ENCODE measurements at regions not wholly inside any gene's neighbourhood (a gene's known extent, or its start where the extent isn't known, plus 50 kb on each side); places are given as distances from the start of the nearest gene placed in this dataset.

GRCh38 chr2:51237626-51238271 is 205.8 kb upstream of the NRXN1 start:
- DNase-seq = no peak

- DNase-seq = no peak
Observed at GRCh38 chr2:51232027-51232426, 200.1 kb upstream of the NRXN1 start.

GRCh38 chr2:51231071-51231470 is 199.1 kb upstream of the NRXN1 start:
- no peak for DNase-seq

- DNase-seq = no peak
Observed at GRCh38 chr2:51225377-51225776, 193.4 kb upstream of the NRXN1 start.

DNA sequence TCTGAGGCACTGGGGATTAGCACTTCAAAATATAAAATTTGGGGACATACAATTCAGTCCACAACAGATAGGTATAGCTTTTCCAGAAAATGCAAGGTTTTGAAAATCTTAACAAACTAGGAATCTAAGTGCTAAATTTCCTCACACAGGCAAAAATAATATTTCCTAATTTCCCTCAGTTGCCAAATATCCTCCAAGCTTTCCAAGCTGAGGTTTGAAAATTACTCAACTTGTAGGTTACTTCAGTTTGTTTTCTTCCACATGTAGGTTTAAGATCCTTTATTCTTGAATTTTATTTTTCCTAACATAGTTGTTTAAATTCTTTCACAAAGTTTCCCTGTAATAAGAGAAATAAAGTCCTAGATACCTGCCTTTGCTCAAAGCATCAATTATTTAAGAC is 192.9 kb upstream of the NRXN1 start:
- DNase-seq = no peak

- no peak for DNase-seq
Observed at GRCh38 chr2:51222106-51222505, 190.2 kb upstream of the NRXN1 start.

DNA sequence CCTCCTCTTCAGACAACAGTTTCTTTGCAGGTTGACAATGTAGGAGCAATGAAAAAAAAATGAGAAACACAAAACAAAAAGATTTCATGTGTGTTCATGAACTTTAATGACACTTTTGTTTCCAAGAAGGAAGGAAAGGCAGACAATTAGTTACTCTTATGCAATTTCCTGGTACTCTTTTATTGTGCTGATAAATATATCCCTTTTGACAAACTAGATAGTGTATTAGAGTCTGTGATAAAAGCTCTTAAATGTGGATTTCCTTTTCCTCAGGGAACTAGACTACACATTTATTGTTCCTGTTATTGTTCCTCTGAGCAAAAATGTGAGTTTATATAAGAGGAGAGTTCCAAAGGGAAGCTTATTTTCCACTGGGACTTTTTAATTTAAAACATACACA is 188.7 kb upstream of the NRXN1 start:
- no peak for DNase-seq

GRCh38 chr2:51220080-51220479 is 188.1 kb upstream of the NRXN1 start:
- no peak for DNase-seq

DNA sequence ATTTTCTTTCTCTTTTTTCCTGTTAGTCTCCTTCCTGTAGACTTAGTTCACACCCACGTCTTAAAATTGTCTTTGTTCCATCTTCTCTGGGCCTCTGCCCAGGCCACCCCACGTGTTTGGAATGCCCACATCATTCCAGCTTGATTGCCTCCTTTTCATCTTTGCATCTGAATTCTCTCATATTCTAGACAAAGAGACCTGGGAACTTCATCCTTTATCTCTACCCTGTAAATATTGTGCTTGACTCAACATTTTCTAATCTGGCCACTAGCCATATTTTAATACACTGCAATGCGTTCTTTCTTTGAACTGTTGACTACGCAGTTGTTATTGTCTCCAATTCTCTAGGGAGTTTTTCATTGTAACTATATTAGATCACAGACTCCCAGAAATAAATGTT is 187.5 kb upstream of the NRXN1 start:
- DNase-seq = no peak

- DNase-seq = no peak
Observed at GRCh38 chr2:51218047-51218446, 186.1 kb upstream of the NRXN1 start.

DNA sequence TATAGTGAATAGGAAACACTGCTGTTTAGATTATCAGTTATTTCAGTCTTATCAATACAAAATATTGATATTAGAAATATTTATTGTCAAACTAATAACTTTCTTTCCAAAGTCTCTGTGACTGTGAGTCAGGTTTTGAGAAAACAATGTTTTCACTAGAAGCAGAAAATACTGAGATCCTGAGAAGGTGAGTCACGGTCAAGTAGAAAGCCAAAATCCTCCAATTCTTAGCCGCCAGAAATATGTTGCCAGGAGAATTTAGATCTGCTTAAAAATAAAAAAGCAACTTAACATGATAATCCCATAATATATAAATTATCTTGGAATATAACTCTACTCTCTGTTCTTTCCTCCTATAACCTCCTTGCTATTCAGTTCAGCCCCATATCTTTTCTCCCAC is 181.9 kb upstream of the NRXN1 start:
- DNase-seq = no peak

DNA sequence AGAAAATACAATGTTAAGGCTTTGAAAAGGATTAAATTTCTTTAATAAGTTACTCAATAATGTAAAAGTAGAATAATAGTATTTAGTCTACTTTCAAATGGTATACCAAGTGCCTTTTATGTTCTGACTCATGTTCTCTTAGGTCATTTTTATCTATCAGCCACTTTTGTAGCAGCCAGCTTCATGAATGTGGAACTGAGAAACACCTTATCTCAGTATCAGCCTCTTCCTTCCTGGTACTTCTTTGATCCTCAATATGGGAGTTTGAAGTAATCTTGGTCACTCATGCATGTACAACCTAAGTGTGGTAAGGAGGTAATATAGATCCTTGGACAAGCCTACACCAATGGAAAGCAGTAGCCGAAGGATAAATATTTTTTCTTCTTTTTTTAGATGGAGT is 180.4 kb upstream of the NRXN1 start:
- no peak for DNase-seq

DNA sequence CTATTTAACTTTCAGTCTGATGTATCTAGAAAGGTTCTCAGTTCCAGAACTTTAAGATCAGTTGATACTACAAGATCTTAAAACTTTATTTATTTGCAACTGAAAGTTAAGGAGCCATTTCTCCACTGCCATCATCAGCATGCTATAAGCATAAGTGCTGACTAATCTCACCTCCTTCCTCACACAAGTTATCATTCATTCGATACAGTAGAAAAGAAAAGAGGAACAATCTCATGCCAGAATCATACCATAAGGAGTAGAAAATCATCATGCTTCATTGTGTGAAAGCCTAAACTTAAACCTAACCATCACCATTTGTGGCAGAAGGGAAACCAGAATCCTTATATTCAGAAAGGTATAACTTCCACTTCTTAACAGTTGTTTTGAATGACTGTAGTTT is 176.6 kb upstream of the NRXN1 start:
- no peak for DNase-seq

DNA sequence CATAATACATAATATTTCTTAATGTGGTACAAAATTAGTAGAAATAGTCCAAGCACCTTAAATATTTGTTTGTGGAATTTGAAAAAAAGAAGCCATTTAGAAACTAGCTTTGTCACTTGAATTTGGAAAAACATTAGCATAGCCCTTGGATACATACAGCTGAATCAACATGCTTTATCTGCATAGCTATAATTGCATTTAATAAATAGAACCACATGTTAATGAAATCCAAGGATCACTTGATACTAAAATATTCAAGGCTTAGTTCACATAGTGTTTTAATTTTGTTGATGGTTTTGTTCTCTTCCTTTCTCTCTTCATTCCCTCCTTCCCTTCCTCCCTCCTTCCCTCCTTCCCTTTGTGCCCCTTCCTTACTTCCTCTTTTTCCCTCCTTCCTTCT is 169.4 kb upstream of the NRXN1 start:
- no peak for DNase-seq

GRCh38 chr2:51194656-51195055 is 162.7 kb upstream of the NRXN1 start:
- DNase-seq = no peak

GRCh38 chr2:51170273-51170672 is 138.3 kb upstream of the NRXN1 start:
- DNase-seq = no peak

- DNase-seq = no peak
Observed at GRCh38 chr2:51165534-51166260, 133.8 kb upstream of the NRXN1 start.

GRCh38 chr2:51158251-51158650 is 126.3 kb upstream of the NRXN1 start:
- no peak for DNase-seq

GRCh38 chr2:51153236-51153635 is 121.3 kb upstream of the NRXN1 start:
- DNase-seq = no peak

- no peak for DNase-seq
Observed at GRCh38 chr2:51151490-51152140, 119.7 kb upstream of the NRXN1 start.

GRCh38 chr2:51149725-51150124 is 117.8 kb upstream of the NRXN1 start:
- no peak for DNase-seq

DNA sequence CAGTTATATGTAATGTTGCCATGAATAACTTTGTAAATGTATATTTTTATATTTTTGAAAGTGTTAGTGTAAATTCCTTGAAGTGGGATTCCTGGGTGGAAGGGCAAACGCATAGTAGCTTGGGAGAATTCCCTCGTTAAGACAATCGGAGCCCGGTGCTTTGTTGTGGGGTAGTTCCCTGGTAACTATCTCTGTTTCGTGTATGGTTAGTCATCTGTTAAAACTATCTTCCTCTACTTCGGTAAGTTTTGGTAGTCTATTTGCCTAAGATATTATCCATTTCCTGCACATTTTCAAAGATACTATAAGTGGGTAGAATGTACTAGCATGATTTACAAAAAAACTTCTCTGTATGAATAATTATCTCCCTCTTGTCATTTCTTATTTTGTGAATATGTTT is 113.8 kb upstream of the NRXN1 start:
- DNase-seq = no peak

GRCh38 chr2:51120754-51121280 is 88.9 kb upstream of the NRXN1 start:
- no peak for DNase-seq

GRCh38 chr2:51111532-51111931 is 79.6 kb upstream of the NRXN1 start:
- DNase-seq = no peak

Data from RPMI8226 (cell line).